ENCODE measurements at regions not wholly inside any gene's neighbourhood (a gene's known extent, or its start where the extent isn't known, plus 50 kb on each side); places are given as distances from the start of the nearest gene placed in this dataset.
A peak's percentile ranks its signal among the peaks of the same experiment; 100 is the strongest.

GRCh38 chr17:77454242-77455095 lies 313.7 kb downstream of the SEC14L1 start:
- no peak for DNase-seq (ENCODE audit: low read depth in 2 of 2)

GRCh38 chr17:77455111-77455890 lies 314.5 kb downstream of the SEC14L1 start:
- DNase-seq (ENCODE audit: low read depth in 2 of 2), result no peak

DNA sequence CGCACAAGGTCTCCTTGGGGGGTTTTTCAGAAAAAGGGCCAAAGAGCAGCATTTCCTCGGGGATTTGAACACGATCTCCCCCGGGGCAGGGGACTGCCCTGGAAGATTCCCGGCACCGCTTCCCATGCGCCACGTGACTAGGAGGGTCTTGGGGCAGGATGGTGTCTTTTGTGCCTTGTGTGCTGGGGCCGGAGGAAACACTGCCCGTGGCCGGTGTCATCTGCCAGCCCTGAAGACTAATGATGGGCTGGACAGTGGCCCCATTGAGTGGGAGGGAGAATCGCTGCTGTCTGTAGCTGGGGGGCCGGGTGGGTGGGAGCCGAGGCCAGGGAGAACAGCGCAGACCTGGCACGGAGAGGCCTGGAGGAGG lies 315.1 kb downstream of the SEC14L1 start:
- DNase-seq (ENCODE audit: low read depth in 2 of 2), result no peak

- no peak for DNase-seq (ENCODE audit: low read depth in 2 of 2)
These were observed 315.6 kb downstream of the SEC14L1 start for GRCh38 chr17:77456271-77456950.

DNA sequence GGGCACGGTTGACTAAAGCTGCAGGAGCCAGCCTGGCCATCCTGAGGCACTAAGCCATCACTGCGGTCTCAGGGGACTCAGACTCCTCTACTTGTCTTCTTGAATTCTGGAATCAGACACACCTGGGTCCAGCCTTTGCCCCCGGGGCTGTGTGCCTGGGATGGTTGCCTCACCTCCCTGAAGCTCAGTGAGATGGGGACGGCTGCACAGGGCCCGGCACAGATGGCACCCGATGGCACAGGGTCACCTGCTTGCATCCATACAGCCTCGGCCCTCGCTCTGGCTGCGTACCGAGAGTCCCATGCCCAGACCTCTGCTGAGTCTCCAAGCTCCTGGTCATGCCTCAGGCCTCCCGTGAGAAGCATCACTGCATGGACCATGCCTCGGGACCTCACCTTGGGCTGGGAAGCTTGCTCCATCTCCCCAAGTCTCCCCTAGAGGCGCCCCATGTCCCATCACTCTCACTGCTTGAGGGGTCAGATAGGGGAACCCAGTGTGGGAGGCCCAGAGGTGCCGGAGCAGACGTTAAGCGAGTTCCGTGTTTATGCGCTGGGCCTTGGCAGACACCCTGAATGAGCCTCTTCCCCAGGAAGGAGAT lies 316.3 kb downstream of the SEC14L1 start:
- DNase-seq (ENCODE audit: low read depth in 2 of 2), result no peak

DNA sequence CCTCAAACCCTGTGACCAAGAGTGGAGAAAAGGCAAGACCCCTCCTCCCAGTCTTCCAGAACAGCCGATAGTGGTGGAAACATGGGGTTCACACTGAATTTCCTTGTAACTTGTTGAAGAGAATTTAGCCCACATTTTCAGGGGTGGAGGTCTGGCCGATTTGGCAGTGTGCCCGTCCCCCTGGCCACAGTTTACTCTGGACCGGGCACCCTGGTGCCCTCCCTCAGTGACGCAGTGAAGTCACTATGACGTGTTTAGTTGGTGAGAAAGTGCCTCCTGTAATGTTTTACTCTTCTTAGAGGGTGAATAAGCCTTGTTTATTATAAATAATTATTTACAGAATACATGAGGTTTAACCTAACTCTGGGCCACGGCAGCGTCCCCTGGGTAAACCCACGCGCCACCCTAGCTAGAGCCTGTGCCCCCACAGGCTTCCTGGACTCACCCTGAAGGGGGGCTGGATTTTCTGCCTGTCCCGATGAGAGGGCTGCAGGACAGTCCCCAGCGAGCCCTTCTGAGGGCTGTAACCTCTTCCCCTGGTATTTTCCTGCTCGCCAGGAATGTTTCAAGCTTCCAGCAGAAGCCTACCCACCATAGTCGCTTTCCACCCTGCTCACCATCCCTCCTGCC lies 316.9 kb downstream of the SEC14L1 start:
- no peak for DNase-seq (ENCODE audit: low read depth in 2 of 2)

GRCh38 chr17:77458202-77459017 lies 317.6 kb downstream of the SEC14L1 start:
- no peak for DNase-seq (ENCODE audit: low read depth in 2 of 2)

DNA sequence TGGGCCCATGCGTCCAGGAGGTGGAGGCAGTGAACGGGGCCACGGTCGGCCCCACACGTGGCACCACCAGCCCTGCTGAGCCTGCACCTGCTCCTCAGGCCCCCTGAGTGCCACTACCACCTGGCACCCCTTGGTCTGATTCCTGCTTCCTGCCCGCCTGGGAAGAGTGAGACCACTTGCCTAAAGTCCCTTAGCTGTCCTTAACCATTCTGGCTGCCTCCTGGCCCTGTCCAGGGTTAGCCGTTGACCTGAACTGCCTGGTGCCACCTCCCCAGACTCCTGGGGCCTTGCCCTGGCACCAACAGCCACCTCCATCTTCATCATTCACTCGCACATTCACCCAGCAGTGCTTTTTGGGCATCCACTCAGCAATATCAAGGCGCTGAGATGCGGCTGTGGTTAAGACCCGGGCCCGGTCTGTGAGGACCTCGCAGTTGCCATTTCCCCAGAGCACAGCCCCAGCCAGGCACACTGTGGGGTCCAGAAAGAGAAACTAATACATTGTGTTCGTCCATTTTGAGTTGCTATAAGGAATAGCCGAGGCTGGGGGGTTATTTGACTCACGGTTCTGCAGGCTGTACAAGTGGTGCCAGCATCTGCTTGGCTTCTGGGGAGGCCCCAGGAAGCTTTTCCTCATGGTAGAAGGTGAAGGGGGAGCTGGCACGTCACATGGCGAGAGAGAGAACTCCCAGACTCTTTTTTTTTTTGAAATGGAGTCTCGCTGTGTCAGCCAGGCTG lies 318.4 kb downstream of the SEC14L1 start:
- DNase-seq (ENCODE audit: low read depth in 2 of 2), result no peak

DNA sequence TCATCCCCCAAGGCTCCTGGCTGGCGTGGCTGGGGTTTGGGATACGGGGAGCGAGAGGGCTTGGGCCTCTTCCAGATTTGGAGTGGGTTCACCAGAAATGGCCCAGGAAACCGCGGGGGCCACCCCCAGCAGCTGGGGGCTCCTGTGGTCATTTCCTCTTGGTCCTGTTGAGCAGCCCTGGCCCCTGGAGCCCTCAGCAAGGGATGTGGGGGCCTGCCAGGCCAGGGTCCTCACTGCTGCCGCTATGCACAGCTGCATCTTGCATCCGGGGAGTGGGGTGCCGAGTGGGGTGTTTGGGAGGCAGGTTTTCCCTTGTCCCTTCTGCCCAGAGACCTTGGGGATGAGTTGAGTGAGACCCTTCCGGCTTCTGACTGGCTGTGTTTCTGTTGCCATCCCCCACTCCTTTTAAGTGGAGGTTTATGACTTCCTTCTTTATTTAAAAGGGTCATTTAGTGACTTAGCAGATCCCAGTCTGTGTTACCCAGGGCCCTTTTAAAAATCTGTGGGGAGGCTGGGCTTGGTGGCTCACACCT lies 319.8 kb downstream of the SEC14L1 start:
- no peak for DNase-seq (ENCODE audit: low read depth in 2 of 2)

- DNase-seq (ENCODE audit: low read depth in 2 of 2), result no peak
These were observed 320.7 kb downstream of the SEC14L1 start for GRCh38 chr17:77461277-77462057.

DNA sequence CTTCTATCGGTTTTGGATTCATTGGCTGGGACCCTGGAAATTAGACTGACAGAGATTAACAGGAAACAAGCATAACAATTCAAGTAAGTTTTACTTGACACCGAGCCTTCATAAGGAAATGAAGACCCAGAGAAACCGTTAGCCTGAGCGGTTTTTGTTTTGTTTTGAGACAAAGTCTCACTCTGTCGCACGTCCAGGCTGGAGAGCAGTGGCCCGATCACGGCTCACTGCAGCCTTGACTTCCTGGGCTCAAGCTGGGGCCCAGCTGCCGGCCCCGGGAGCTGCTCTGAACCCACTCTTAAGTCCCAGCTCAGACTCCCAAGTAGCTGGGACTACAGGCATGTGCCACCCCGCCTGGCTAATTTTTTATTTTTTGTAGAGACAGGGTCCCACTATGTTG lies 321.3 kb downstream of the SEC14L1 start:
- no peak for DNase-seq (ENCODE audit: low read depth in 2 of 2)

DNA sequence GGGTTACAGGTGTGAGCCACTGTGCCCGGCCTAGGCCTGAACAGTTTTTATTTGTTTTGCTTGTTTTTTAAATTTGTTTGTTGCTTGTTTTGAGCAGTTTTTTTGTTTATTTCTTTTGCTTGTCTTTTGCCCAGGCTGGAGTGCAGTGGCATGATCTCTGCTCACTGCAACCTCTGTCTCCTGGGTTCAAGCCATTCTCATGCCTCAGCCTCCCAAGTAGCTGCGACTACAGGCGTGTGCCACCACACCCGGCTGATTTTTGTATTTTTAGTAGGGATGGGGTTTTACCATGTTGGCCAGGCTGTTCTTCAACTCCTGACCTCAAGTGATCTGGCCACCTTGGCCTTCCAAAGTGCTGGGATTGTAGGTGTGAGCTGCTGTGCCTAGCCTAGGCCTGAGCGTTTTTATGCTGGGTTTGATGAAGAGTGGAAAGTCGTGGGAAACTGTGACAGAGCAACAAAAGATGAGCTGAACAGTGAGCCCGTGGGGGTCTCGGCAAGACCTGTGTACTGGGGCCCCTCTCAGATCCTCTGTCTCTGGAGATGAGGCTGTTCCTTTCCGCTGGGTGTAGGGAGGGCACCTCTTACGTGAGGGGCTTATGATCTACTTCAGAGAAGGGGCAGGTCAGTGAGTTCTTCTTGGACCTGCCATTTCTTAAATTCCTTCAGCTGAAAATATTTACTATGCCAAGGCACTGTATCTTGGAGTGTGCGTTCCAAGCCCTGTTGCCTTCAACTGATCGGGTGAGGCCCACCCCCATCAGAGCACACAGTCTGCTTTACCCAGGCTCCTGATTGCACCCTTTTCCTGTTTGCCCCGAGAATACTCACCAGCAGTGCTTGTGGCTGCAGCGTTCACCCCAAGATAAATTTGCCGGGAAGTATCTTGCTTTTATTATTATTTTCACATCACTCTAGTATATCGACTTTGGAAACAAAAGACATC lies 322.1 kb downstream of the SEC14L1 start:
- no peak for DNase-seq (ENCODE audit: low read depth in 2 of 2)

DNA sequence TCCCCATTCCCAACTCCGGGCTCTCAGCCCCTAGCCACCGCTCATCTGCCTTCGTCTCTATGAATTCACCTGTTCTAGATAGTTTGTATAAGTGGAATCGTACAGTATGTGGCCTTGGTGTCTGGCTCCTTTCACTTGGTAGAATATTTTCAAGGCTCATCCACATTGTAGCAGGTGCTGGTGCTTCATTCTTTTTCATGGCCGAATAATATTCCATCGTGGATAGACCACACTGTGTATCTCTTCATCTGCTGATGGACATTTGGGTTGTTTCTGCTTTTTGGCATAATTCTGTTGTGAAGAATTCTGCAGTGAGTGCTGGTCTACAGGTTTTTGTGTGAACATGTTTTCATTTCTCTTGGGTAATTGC lies 324.2 kb downstream of the SEC14L1 start:
- DNase-seq (ENCODE audit: low read depth in 2 of 2), result no peak

DNA sequence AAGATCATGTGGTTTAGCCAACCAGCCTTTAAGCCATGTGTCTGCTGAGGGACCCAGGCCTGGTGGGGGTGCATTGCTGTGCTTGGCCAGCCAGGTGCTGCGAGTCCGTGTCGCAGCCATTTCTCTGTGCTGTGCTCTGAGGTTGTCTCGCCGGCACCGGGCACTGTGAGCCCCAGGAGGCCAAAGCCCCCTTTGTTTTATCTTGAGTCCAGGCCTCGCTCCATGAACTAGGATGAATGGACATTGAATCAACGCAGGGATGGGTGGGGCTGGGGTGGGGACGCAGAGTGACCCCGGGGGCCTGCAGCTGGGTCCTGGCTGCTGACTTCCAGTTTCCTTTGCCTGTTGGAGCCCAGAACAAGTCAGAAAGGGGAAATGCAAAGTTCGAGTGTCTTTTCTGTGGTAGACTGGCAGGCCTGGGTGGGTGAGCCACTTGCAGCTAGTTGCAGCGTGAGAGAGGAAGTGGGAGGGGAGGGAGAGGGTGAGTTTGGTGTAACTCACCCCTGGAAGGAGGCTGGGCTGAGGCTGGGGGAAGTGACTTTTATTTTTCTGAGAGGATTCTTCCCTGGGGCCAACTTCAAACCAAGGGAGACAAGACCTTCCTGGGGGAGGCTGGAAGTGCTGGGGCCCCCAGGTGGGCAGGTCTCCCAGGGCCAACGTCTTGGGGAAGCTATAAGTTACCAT lies 324.7 kb downstream of the SEC14L1 start:
- peak in 1 of 2 donors; percentile 63 for DNase-seq (ENCODE audit: low read depth in 2 of 2)

- DNase-seq (ENCODE audit: low read depth in 2 of 2), result no peak
These were observed 325.4 kb downstream of the SEC14L1 start for GRCh38 chr17:77466140-77466539.

DNA sequence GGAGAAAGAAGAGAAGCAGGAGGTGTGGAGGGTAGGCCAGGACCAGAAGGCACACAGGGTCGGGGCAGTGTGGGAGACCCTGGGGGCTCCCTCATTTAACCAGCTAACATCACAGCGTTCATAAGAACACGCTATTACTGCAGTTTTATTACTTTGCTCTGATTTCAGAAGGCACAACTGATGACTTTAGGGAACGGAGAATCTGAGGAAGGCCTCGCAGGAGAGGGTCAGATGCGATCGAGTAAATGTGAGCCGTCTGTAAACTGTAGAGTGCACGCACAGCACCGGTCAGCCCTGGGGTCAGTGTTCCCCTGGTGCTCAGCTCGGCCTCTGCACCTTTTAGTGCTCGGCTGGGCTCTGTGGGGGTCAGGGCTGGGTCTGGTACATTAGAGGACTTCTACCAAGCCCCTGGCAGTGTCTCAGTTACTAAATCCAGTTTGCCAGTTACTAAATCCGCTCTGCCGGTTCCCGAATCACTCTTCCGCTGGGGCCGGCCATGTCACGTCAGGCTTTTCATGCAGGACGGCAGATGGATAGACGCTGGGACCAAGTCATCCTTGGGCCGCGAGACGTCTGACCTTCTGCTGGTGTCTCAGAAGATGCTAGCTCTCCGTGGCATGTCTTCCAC lies 325.9 kb downstream of the SEC14L1 start:
- no peak for DNase-seq (ENCODE audit: low read depth in 2 of 2)

- DNase-seq (ENCODE audit: low read depth in 2 of 2), result no peak
These were observed 326.8 kb downstream of the SEC14L1 start for GRCh38 chr17:77467521-77467920.
